PC-3 (cell line): ENCODE measurements at regions not wholly inside any gene's neighbourhood (a gene's known extent, or its start where the extent isn't known, plus 50 kb on each side); places are given as distances from the start of the nearest gene placed in this dataset.

ENCODE experiments used
- ATAC-seq: fragments of 200-7000 bp; cut with Tn5 transposase; 2 replicates; pipeline ENCODE4 v1.9.1; 2020; ENCODE audit warnings: mild to moderate bottlenecking, moderate library complexity
- BruUV-seq: library from RNA; stranded (reverse); fragments of 400-500 nt; replicated peaks from 2 replicates; lab custom pipeline; 2021; lab: Mats Ljungman, UMichigan
- CTCF ChIA-PET: fragments of 300-600 bp; sonication (Branson Sonifier 250); formaldehyde crosslinking; loops from one replicate; lab custom pipeline; 2022; ENCODE audit warnings: antibody characterized with exemption; lab: Charles Lee
- POLR2A ChIA-PET: fragments of 300-600 bp; sonication (Branson Sonifier 250); formaldehyde crosslinking; loops from one replicate; lab custom pipeline; 2022; ENCODE audit warnings: antibody characterized with exemption; ENCODE audit not compliant: unreplicated experiment; lab: Charles Lee
- DNase-seq: peaks from one replicate; pipeline ENCODE4 v3.0.0-alpha.2; 2015
- H2AFZ ChIP-seq: fragments of 300-600 bp; sonication (generic); 2 replicates; pipeline ENCODE4 v1.6.0; 2016; ENCODE audit warnings: antibody characterized with exemption, low read length
- H3F3A ChIP-seq: fragments of 300-600 bp; sonication (generic); one replicate; pipeline ENCODE4 v1.6.0; 2017; ENCODE audit warnings: antibody characterized with exemption, low read length, control low read depth, mild to moderate bottlenecking; ENCODE audit not compliant: unreplicated experiment
- H3K27ac ChIP-seq: fragments of 300-600 bp; sonication (generic); 2 replicates; pipeline ENCODE4 v1.5.1; 2016; ENCODE audit warnings: mild to moderate bottlenecking, low read length
- H3K27me3 ChIP-seq: fragments of 300-600 bp; sonication (generic); 2 replicates; pipeline ENCODE4 v1.6.1; 2016; ENCODE audit warnings: low read length, mixed read lengths
- H3K36me3 ChIP-seq: fragments of 300-600 bp; sonication (generic); 2 replicates; pipeline ENCODE4 v1.6.1; 2016; ENCODE audit warnings: low read depth, mixed run types, low read length, mixed read lengths
- H3K4me1 ChIP-seq: fragments of 300-600 bp; sonication (generic); 2 replicates; pipeline ENCODE4 v1.5.1; 2016; ENCODE audit warnings: low read length; ENCODE audit not compliant: insufficient read depth
- H3K4me2 ChIP-seq: fragments of 300-600 bp; sonication (generic); 2 replicates; pipeline ENCODE4 v1.6.0; 2016; ENCODE audit warnings: low read length
- H3K4me3 ChIP-seq: fragments of 300-600 bp; sonication (generic); 2 replicates; pipeline ENCODE4 v1.5.1; 2016; ENCODE audit warnings: mild to moderate bottlenecking, low read length, mixed read lengths
- H3K79me2 ChIP-seq: fragments of 300-600 bp; sonication (generic); 2 replicates; pipeline ENCODE4 v1.6.1; 2017; ENCODE audit warnings: low read length, mixed read lengths
- H3K9ac ChIP-seq: fragments of 300-600 bp; sonication (generic); 2 replicates; pipeline ENCODE4 v1.6.0; 2016; ENCODE audit warnings: mild to moderate bottlenecking, low read length
- H3K9me2 ChIP-seq: fragments of 300-600 bp; sonication (generic); replicated peaks from 2 replicates; pipeline ENCODE4 v1.6.1; 2016; ENCODE audit warnings: mixed run types, low read length, mixed read lengths
- H3K9me3 ChIP-seq: fragments of 300-600 bp; sonication (generic); 2 replicates; pipeline ENCODE4 v1.6.1; 2016; ENCODE audit warnings: low read length, mixed read lengths
- H4K20me1 ChIP-seq: fragments of 300-600 bp; sonication (generic); 2 replicates; pipeline ENCODE4 v1.6.1; 2016; ENCODE audit warnings: low read length, mixed read lengths
- CTCF ChIP-seq: fragments of 300-600 bp; sonication (generic); conservative IDR thresholded peaks from 2 replicates; pipeline ENCODE4 v1.5.1; 2017; ENCODE audit warnings: antibody characterized with exemption, low read depth, mild to moderate bottlenecking, low read length
- EZH2 ChIP-seq: fragments of 300-600 bp; sonication (generic); IDR thresholded peaks from one replicate; pipeline ENCODE4 v1.6.1; 2017; ENCODE audit warnings: antibody characterized with exemption, mild to moderate bottlenecking, low read length; ENCODE audit not compliant: unreplicated experiment
- EZH2phosphoT487 ChIP-seq: fragments of 300-600 bp; sonication (generic); IDR thresholded peaks from 2 replicates; pipeline ENCODE4 v1.6.1; 2018; ENCODE audit warnings: mild to moderate bottlenecking, antibody characterized with exemption, low read length, borderline replicate concordance
- intact Hi-C: fragments of 100-400 bp; cut with micrococcal nuclease; formaldehyde crosslinking; loops from 2 replicates; pipeline ENCODE4 v1.9.0; 2023

DNA sequence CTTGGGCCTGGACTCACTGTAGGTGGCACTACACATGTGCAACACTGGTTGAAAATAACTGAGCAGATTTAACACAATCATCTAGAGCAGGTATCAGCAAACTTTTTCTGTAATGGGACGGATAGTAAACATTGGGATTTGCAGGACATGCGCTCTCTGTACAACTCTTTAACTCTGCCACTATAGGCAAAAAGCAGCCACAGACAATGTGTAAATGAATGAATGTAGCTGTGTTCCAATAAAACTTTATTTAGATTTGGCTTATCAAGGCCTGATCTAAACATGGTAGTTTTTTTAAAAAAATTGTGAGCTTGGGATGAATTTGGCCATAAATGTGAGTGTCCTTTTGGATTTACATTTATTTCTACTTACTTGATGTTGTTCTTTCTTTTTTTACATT is 407.3 kb downstream of the FAT4 start:
- no peaks in the 10 kb centered on the region for H3K79me2 ChIP-seq
- H4K20me1 ChIP-seq = no peaks in the 10 kb centered on the region
- no peaks in the 10 kb centered on the region for H3F3A ChIP-seq
- peaks cover 11% of the 10 kb centered on the region for H3K4me1 ChIP-seq
- ChIA-PET POLR2A (no interaction called here), CTCF (no interaction called here)
- intact Hi-C loops = loop anchor here (10.0 kb wide), 1 partner anchor 327 kb away; no protein-coding TSS in a partner anchor
- H3K9ac ChIP-seq = no peak overlapping the region
- H3K27me3 ChIP-seq = no peaks in the 10 kb centered on the region
- no peak for TF ChIP-seq EZH2
- TF ChIP-seq EZH2phosphoT487 = no peak
- TF ChIP-seq CTCF = no peak
- DNase-seq (no peak), ATAC-seq (no peak)
- no peak overlapping the region for H3K4me2 ChIP-seq
- no peaks in the 10 kb centered on the region for H3K9me2 ChIP-seq
- no peaks in the 10 kb centered on the region for H3K36me3 ChIP-seq
- no peak overlapping the region for H2AFZ ChIP-seq
- no TSS peak for BruUV-seq
- H3K9me3 ChIP-seq = no peaks in the 10 kb centered on the region
- H3K27ac ChIP-seq = no peak overlapping the region
- H3K4me3 ChIP-seq = no peak overlapping the region

DNA sequence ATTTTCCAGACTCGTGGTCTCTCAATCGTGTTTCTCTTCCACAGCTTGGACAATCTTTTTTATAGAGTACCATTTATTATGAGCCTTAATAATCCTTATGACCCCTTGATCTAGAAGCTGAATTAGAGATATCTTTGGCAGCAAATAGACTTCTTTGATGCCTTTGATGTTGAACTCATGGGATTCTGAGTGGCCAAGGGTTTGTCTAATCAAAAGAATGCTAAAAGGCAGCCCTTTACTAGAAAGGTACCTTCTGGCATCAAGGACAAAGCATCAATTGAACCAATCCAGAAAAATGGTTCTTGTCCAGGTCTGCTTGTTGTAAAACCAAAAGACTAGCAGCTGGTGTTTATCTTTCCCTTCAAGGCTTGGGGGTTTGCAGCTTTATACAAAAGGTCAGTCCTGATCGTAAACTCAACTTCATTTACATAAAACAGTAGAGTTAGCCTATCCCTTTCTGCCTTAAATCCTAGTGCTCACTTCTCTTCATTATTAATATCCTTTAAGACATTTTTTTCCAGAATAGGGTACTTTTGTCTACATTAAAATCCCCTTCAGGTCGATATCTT is 411.3 kb downstream of the FAT4 start:
- no peak for DNase-seq
- intact Hi-C loops = loop anchor here (5.0 to 10.0 kb wide), 2 partner anchors 331 to 359 kb away; no protein-coding TSS in a partner anchor
- H3K36me3 ChIP-seq = no peaks in the 10 kb centered on the region
- no peaks in the 10 kb centered on the region for H3F3A ChIP-seq
- H3K9ac ChIP-seq = no peak overlapping the region
- CTCF ChIA-PET = no interaction called here
- H3K9me3 ChIP-seq = no peaks in the 10 kb centered on the region
- POLR2A ChIA-PET = interaction anchor here (0.9 kb wide), 1 partner anchor 49 kb away, joined by 6 read pairs; no protein-coding TSS in a partner anchor
- H3K4me2 ChIP-seq = no peak overlapping the region
- H4K20me1 ChIP-seq = no peaks in the 10 kb centered on the region
- no peak overlapping the region for H2AFZ ChIP-seq
- no peak for TF ChIP-seq CTCF
- no peak for TF ChIP-seq EZH2
- no peak for TF ChIP-seq EZH2phosphoT487
- H3K4me1 ChIP-seq = peaks cover 38% of the 10 kb centered on the region
- no peak for ATAC-seq
- no TSS peak for BruUV-seq
- no peak overlapping the region for H3K4me3 ChIP-seq
- H3K79me2 ChIP-seq = no peaks in the 10 kb centered on the region
- no peaks in the 10 kb centered on the region for H3K9me2 ChIP-seq
- H3K27me3 ChIP-seq = no peaks in the 10 kb centered on the region
- H3K27ac ChIP-seq = no peak overlapping the region

DNA sequence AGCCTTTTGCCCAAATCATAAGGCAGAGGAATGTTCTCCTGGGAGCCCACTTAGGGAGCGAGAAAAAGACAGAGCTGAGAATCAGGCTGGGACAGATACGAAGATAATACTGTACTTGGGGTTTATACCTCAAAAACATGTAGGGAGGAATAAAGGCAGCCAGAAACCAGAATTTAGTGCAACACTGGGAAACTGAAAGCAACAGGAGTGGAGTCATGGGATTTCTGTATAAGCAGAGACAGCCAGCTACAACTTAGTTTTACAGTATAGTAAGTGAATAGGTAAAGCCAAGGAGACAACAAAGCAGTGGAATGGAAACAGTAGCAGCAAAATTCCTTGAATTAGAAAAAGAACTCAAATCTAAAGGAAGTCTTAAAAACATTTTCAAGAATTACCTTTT is 413.2 kb downstream of the FAT4 start:
- H3F3A ChIP-seq = no peaks in the 10 kb centered on the region
- DNase-seq (no peak), ATAC-seq (no peak; the same call in 1 of the 2 replicates)
- no peaks in the 10 kb centered on the region for H4K20me1 ChIP-seq
- CTCF ChIA-PET = no interaction called here
- H3K4me3 ChIP-seq = no peak overlapping the region
- H3K36me3 ChIP-seq = no peaks in the 10 kb centered on the region
- no TSS peak for BruUV-seq
- H3K79me2 ChIP-seq = no peaks in the 10 kb centered on the region
- H3K27ac ChIP-seq = 0 out of 2 replicates have a peak overlapping the region, but pooled peaks have one; percentile 7
- H3K9me3 ChIP-seq = no peaks in the 10 kb centered on the region
- no peak overlapping the region for H3K9ac ChIP-seq
- intact Hi-C loops = loop anchor here (5.0 to 10.0 kb wide), 2 partner anchors 333 to 361 kb away; no protein-coding TSS in a partner anchor
- POLR2A ChIA-PET = interaction anchor here (0.5 kb wide), 1 partner anchor 413 kb away, joined by 9 read pairs; the partner anchor contains the start of gene FAT4
- no peaks in the 10 kb centered on the region for H3K27me3 ChIP-seq
- peaks cover 38% of the 10 kb centered on the region for H3K4me1 ChIP-seq
- no peak for TF ChIP-seq EZH2phosphoT487
- no peak overlapping the region for H2AFZ ChIP-seq
- no peaks in the 10 kb centered on the region for H3K9me2 ChIP-seq
- H3K4me2 ChIP-seq = peak overlapping the region; percentile 40
